CD4-positive, alpha-beta T cell treated with Interleukin-4 for 4 hours (primary cell): ENCODE measurements at regions not wholly inside any gene's neighbourhood (a gene's known extent, or its start where the extent isn't known, plus 50 kb on each side); places are given as distances from the start of the nearest gene placed in this dataset.
"Not testable (repeated sequence)": the region's sequence is repeated elsewhere in the genome, so short reads cannot be mapped to it uniquely, and the experiment has no call there.

Source experiments
- DNase-seq: peaks from one replicate; pipeline ENCODE4 v3.0.0-alpha.2; 2020

DNA sequence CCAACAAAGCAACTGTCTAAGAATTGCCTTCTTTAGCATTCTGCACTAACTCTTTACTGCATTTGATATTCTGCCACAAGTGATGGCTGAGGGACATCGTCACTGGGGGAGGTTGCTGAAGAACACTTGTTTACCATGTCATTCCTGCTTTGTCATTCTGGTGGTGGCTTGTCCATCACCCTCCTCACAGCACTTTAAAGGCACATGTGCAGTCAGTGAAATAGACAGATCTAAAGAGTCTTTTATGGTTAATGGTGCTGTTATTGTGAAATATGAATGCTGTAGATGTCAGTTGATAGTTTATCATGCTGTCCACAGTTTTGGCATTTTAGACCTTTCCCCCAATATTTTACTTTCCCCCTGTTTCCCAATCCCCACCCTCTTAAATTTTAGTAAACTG, 120.9 kb upstream of the TSC22D1 start:
- DNase-seq, result no peak

DNA sequence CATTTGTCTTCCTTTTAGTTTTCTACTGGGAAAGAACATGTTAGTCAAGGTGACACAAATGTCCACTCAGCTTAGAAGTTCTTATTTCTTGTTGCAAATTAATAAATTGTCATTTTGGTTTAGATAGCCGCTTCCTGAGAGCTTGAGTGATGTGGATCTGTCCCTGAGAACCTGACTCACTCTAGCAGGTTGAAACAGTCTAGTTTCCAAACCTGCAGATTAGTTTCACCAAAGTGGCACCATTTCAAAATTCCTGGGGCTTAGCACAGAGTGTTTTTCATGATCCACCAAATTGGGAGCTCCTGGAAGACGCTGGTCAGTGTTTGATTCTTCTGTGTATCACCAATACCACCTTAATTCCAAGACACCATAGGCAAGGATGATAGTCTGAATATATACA, 119.4 kb upstream of the TSC22D1 start:
- DNase-seq, result no peak

DNA sequence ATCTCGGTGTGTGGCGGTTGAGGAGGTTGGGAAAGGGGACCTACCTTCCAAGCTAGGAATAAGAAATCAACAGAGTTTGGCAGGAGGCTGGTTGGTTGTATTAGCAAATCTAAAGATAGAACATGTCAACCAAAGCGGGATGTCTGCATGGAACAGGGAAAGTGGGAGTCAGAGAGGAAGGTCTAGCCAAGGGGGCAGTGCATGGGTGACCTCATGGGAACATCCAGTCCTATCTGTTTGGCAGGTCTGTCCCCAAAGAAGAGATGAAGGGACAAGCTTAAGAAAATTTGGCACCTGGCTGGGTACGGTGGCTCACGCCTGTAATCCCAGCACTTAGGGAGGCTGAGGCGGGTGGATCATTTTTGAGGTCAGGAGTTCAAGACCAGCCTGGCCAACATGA, 118.7 kb upstream of the TSC22D1 start:
- DNase-seq, result no peak

DNA sequence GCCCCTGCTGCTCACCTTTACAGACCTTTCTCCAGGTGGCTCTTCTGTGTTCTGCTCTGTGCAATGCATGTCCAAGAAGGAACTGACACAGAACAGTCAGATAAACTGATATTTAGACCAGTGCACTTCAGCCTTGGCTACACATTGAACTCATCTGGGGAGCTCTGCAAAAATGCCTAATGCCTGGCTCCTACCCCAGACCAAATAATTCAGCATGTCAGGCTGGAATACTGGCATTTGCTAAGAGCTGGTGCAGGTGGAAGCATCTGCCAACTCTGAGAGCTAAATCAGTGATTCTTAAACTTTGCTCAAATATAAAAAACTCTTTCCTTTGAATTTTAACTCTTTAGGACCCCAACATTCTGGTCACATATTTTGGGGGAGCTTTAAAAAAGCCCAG, 118.2 kb upstream of the TSC22D1 start:
- no peak for DNase-seq

DNA sequence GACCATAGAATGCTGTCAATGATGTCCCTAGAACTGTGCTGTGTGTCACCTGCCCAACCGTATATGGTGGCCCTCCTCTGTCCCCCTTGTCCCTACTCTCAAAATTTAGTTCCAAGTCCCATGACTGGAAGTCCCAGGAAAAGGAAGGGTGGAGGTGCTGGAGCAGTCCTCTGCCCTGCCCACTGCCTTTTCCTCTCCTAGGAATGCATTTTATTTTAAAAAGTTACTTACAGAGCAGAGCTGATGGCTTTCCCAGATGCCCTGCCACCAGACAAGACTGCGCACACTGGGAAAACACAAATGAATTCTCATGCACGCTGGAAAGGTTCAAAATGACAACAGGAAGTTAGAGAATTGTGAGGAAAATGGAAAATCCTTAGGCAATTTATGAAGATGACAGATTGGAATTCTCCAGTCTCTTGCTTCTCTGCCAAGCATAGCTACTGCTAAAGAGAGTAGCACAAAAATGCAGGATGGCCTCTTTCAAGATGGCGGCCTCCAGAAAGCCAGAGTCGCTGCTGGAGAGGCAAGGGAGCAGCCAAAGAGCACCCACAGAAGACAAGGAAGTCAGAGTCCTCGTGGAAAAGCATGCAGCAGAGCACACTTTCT, 117.1 kb upstream of the TSC22D1 start:
- no peak for DNase-seq

DNA sequence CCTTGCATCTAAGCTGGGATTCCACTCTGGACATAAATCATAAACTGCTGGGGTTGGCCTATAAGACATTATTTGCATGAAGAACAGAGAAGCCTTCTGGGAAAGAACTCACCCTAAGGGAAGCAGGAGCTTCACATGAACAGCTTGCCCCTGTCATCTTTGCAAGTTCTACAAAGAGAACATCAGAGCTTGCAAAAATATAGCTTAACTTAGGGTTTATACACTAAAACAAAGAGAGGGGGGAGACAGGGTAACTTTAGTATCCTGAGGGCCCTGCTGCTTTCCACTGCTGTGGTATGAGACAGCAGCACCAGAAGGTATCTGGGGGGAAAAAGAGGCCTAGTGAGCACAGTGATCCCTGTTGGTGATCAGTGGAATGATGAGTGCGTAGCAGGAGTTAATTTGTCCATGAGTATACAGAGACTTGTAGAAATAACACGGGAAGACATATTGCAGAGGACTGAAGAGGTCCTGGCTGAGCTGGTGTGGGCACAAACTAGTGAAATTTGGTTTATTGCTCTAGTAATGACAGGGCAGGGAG, 116.1 kb upstream of the TSC22D1 start:
- no peak for DNase-seq

DNA sequence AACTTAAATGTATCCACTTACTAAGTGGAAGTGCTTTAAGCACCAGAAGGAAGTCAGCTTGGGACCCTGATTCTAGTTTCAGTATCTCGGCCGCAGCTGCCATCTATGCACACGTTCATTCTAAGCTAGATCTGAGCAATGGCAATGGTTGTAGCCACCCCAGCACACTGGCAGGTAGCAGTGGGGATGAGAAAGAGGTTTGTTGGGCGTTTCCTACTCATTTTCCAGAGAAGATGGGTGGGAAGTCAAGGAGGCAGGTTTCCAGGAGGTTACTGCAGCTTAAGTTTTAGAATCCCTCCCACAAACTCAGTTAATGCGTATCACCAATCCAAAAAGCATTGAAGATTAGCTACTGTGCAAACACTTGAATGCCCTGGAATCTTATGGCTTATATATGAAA, 114.2 kb upstream of the TSC22D1 start:
- no peak for DNase-seq

DNA sequence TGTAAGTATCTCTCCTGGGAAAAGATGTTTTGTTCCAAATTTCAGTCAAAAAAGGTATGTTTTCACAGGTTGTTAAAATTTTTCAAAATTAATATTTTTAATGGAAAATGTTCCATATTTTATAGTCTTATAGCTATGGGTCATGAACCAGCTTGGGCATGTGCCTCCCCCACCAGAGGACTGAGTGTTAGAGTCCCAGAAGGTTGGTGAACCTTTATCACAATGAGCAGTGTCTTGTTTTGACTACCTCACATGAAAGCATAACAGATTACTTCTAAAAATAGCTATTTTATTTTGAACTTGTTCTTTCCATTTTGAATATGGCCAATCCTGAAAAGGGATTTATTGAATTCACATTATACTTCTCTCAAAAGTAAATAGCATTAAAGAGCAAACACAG, 112.5 kb upstream of the TSC22D1 start:
- DNase-seq, result no peak

DNA sequence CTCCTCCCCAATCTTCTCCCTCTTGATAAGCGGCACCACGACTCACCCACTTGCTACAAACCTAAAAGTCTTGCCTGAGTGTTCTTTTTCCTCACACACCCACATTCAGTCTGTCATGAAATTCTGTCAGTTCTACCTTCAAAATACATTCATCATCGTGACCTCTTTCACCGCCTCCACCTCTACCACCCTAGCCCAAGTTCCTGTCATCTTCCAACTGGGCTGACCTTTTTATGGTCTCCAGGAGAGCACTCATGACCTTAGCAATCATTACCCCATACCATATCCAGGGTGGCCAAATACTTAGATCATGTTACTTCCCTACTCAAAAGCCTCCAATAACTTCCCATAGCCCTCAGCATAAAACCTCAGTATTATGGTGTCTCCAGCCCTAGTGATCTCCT, 110.4 kb upstream of the TSC22D1 start:
- no peak for DNase-seq

DNA sequence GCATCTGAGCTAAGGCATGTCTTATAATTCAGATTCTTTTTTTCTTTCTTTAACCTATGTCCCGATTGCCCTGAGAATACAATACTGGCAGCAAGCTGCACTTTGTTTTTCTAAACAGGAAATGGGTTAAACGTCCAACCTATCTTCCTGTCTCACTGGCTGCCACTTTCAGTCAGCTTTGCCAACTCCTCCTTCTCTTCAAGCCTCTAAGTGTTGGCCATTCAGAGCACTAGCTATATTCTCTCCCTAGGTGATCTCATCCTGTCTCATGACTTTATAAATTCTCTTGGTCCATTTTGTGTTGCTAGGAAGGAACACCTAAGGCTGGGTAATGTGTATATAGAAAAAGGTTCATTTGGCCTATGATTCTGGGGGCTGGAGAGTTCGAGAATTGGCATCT, 109.5 kb upstream of the TSC22D1 start:
- no peak for DNase-seq

DNA sequence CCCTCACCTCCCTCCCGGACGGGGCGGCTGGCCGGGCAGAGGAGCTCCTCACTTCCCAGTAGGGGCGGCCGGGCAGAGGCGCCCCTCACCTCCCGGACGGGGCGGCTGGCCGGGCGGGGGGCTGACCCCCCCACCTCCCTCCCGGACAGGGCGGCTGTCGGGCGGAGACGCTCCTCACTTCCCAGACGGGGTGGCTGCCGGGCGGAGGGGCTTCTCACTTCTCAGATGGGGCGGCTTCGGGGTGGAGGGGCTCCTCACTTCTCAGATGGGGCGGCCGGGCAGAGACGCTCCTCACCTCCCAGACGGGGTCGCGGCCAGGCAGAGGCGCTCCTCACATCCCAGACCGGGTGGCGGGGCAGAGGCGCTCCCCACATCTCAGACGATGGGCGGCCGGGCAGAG, 106.3 kb upstream of the TSC22D1 start:
- not testable (repeated sequence) for DNase-seq

DNA sequence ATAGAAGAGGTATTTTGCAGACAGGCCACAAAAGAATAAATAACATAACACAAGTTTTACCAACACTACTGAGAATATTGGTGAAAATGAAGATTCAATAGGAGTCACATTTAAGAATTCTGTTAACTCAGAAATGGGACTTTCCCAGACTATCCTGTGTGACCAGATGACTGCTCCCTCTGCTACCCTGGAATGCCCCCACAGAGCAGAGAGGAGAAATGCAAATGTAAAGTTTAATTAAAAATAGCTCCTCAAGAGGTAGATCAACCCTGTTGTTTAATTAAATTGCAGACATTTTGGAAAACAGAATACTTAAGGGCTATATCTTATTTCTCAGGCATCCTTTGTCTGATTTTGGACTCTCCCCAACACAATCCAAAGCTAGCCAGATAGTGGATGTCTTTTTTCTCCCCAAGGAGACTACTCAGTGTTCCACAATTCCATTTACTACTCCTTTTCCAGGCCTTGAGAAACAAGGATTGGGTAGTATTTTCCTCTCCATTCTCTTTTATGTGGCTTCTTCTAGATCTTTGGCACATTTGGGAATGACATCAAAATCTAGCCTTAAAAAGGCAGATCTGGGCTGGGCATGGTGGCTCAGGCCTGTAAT, 104.7 kb upstream of the TSC22D1 start:
- no peak for DNase-seq

DNA sequence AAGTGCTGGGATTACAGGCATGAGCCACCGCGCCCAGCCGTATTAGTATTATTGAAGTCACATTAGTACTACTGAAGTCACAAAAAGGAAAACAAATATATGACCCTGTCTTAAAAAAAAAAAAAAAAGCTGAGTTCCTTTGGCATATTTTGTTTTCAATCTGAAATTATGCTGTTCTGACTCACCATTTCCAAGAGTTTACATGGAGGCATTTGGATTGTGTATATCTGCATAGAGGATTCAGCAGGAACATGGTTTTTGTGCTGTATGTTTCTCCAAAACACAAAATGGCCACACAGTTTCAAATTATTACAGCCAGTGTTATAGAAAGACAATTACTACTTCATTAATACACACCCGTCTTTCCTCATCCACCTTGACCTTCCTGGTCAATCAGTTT, 103.5 kb upstream of the TSC22D1 start:
- DNase-seq, result no peak

DNA sequence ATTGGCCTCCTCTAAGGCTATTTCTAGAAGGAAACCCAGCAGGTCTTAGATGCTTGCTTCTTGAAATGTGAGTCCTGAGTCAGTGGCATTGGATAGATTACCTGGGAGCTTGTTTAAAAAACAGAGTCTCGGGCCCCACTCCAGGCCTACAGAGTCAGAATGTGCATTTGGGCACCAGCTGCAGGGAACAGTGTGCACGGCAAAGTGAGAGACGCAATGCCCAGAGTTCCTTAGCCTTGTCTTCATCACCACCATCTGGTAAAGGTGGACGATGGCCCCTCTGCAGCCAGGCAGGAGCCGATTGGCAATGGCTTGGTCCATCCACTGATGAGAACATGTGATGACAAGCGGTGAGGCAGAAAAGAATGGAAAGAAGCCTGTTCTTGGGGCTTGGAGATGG, 102.1 kb upstream of the TSC22D1 start:
- no peak for DNase-seq

DNA sequence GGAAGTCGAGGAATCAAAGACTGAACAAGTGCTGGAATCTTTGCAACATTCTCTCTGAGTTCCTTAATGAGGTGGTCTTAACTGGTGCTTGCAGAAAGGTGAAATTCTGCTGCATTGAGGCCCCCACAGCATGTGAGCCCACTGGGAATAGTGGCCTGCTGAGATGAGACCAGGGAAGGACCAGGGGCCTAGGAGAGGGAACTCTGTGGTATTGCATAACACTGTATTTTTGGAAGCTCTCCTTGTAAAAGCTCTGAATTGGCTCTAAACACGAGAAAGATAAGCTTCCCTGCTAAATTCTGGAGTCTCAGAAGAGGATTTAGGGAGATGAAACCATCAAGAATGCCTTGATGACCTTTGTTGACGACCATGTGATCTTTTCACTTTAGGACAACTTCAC, 100.4 kb upstream of the TSC22D1 start:
- no peak for DNase-seq

DNA sequence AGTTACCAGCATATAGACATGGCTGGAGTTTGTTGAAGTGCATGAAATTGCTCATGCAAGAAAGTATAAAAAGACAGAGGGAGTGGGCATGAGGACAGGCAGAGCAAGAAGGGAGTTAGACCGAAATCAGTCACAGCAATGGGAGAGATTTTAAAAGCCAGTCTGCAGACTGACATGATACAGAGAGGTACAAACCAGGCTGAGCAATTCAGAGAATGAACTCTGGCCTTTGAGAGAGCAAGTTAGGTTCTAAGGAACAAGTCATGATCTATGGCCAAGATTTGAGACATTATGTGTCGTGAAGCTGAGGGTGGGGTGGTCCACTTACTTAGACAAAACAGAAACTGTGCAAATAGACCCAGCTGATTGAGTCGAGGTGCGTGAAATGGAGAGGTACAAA, 93.4 kb upstream of the TSC22D1 start:
- no peak for DNase-seq

DNA sequence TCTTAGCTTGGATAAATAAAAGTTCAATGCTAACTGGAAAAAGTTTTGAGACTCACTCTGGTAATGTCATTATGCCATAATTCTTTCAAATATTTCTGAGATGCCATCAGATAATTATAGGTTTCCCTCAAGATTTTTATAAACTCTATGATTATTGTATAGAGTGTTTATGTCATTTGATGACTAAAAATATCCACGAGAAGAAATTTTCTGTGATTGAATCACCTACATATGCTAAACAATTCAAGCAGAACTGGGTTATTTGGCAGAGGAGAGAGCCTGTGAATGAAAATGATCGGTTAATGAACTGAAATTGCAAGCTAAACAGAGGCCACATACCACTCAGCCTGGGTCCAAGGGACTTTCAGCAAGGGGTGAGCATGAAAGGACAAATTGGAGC, 92.6 kb upstream of the TSC22D1 start:
- DNase-seq, result no peak

DNA sequence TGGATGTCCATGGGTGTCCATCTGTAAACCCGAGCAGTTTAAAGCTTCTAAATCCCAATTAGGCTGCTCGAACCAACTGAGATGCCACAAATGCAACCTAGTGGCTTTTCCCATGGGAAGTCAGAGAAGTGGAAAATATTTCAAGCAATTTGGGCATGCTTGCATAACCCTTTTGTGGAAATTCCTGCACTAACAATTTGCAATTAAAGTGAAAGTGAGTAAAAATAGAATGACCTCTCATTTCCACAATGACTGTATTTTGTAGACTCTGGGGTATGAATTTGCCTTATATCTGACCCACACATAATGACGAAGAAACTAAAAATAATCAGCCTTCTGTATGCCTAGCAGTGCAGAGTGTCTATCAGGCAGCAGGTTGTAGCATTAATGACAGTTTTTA, 91.8 kb upstream of the TSC22D1 start:
- no peak for DNase-seq

DNA sequence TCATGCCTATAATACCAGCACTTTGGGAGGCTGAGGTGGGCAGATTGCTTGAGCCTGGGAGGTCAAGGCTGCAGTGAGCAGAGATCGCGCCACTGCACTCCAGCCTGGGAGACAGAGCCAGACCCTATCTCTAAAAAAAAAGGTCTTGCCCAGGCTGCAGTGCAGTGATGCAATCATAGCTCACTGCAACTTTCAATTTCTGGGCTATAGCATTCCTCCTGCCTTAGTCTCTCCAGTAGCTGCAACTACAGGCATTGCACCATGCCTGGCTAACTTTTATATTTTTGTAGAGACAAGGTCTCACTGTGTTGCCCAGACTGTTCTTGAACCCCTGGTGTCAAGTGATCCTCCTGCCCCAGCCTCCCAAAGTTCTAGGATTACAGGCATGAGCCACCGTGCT, 90.4 kb upstream of the TSC22D1 start:
- DNase-seq, result not testable (repeated sequence)

DNA sequence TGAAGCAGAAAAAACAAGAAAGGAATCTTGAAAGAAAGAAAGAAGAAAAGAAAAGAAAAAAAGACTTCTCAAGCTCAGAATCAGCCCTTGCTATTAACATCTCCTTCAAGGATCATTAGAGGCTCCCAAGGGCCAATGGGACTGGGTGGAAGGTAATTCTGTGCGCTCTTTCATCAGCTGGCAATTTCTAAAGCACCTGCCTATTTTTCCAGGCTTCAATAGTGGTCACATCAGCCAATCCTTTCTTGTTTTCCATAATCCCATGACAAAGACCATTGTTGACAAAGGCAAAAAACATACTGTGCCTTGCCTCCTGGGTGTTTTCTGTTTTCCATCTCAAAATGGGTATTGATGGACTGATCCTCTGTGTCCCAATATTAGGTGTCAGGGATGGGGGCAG, 88.2 kb upstream of the TSC22D1 start:
- no peak for DNase-seq

DNA sequence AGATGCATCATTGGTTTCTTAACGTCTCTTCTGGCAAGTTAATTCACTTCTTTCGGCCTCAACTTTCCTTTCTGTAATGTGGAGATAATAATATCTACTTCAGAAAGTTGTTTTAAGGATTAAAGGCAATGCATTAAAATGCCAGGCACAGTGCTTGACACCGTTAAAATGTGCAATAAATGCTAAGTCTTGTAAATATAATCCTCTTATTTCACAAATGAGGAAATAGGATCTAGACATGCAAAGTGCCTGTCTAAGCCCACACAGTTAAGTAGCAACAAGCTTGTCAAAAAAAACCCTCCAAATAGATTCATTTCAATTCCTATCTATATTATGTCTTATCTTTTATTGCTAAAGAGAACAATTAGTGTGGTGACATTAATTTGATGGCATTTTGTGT, 86.4 kb upstream of the TSC22D1 start:
- DNase-seq, result no peak

DNA sequence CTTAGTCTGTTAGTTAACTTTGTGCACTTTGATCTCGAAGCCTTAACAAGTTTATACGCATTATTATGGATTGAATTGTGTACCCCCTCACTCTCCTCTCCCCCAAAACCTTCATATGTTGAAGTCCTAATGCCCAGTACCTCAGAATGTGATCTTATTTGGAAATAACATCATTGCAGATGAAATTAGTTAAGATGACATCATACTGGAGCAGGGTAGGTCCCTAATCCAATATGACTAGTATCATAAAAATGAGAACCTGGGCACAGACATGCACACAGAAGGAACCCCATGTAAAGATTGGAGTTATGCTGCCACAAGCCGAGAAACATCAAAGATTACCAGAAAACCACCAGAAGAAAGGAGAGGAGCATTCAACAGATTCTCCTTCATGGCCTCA, 85.8 kb upstream of the TSC22D1 start:
- no peak for DNase-seq

DNA sequence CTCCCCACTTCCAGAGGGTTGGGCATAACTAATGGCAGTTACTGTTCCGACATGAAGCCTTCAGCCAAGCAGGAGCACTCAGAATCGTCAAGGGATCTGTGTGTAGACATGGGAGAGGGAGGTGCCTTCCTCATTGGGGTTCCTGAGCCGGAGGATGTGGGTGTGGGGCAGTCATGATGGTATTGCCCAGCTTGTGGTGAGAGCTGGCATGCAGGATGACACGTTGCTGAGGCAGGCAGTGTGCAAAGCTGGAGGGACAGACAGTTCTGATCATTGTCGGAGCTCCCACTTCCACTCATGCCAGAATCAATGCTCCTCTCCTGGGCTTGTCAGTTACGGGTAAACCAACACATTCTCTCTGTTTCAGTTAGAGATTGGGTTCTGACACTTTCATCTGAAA, 83.9 kb upstream of the TSC22D1 start:
- no peak for DNase-seq

DNA sequence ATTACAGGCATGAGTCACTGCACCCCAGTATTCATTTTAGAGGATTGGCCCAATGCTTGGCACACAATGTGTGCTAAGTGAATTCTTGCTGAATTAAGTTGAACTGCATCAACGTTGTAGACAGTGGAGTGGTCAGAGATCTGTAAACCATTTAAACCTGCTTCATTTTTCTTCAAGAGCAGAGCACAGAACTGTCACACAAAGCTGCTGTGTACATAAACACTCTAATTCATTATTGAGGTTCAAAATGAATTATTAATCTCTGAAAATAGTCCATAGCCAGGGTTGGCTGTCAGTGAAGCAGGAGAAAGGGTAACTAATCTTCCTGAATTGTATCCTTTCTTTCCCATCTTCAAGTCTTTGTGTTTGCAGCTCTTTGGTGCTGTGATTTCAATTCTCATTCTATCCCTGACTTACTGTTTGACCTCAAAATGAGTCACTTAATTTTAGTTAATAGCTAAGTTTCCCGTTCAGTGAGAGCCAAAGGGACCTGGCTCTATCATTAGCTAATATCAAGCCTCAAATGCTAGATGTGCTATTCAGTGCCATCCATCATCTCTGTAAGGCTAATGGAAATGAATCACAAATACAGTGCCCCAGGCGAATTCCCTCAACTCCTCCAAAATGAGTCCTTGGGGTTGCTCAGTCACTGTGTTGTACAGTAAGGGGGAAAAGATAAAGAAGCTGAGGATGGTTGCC, 77.0 kb upstream of the TSC22D1 start:
- no peak for DNase-seq

DNA sequence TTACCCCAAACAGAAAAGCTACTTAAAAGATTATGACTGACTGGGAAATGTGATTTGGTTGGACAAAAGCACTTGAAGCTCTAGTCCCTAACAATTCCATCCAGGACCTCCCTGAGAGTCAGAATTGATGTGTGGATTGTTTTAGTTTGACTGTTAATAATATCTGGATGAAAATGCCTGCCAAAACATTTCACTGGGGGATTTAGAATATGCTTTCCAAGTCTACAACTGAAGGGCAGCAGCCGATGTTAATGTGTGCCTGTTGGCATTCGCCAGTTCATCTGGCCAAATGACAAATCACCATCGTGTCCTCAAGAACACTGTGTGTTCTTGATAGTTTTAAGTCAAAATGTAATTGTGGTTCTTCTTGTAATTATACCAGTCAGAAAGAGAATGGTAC, 76.0 kb upstream of the TSC22D1 start:
- no peak for DNase-seq
